Panc1 (cell line): ENCODE measurements at regions not wholly inside any gene's neighbourhood (a gene's known extent, or its start where the extent isn't known, plus 50 kb on each side); places are given as distances from the start of the nearest gene placed in this dataset.

ENCODE experiments used
- POLR2AphosphoS5 ChIP-seq: IDR thresholded peaks from 2 replicates; pipeline ENCODE4 v1.6.1; 2012; ENCODE audit warnings: mild to moderate bottlenecking, low read depth, low read length, moderate library complexity
- TF ChIP-seq, protein P1 (sequence below): fragments of 450-650 bp; IDR thresholded peaks from 2 replicates; pipeline ENCODE4 v1.5.1; 2017; ENCODE audit warnings: mild to moderate bottlenecking

DNA sequence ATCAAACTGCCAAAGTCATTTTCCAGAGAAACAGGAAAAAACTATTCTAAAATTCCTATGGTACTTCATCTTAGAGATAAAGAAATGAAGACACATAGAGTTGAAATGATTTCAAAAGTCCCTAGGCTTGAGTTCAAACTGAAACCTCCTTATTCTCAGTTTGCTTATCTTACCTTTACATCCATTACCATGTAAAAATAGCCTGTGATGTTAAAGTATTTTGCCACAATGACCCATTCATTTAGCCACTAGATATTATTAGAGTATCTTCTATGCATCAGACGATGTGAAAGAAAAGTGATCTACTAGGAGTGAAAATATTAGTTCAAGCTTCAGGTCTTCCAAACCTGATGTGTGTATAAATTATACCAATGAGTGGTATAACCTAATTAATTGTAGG is 55.1 kb upstream of the TTC14 start:
- no peak for TF ChIP-seq POLR2AphosphoS5
- TF ChIP-seq, protein P1, sequence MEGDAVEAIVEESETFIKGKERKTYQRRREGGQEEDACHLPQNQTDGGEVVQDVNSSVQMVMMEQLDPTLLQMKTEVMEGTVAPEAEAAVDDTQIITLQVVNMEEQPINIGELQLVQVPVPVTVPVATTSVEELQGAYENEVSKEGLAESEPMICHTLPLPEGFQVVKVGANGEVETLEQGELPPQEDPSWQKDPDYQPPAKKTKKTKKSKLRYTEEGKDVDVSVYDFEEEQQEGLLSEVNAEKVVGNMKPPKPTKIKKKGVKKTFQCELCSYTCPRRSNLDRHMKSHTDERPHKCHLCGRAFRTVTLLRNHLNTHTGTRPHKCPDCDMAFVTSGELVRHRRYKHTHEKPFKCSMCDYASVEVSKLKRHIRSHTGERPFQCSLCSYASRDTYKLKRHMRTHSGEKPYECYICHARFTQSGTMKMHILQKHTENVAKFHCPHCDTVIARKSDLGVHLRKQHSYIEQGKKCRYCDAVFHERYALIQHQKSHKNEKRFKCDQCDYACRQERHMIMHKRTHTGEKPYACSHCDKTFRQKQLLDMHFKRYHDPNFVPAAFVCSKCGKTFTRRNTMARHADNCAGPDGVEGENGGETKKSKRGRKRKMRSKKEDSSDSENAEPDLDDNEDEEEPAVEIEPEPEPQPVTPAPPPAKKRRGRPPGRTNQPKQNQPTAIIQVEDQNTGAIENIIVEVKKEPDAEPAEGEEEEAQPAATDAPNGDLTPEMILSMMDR: no peak
